Esophagus muscularis mucosa (tissue), 4 donors: ENCODE measurements at regions not wholly inside any gene's neighbourhood (a gene's known extent, or its start where the extent isn't known, plus 50 kb on each side); places are given as distances from the start of the nearest gene placed in this dataset.

Experiments
- DNase-seq: peaks from one replicate; pipeline ENCODE4 v3.0.0-alpha.2; 2017; ENCODE audit errors: extremely low spot score
- H3K27ac ChIP-seq, 4 donors: fragments of 200-600 bp; sonication (generic); replicated peaks in 1 of 4; 1 replicate in 3 of 4; 2 replicates in 1 of 4; pipeline ENCODE4 v1.5.1; 2016 to 2019; ENCODE audit warnings: mild to moderate bottlenecking in 1 of 4
- H3K27me3 ChIP-seq, 4 donors: fragments of 200-600 bp; sonication (generic); one replicate each; pipeline versions ENCODE4 v1.5.1 to v1.6.0; 2016 to 2019
- H3K36me3 ChIP-seq, 4 donors: fragments of 200-600 bp; sonication (generic); one replicate each; pipeline ENCODE4 v1.5.1; 2016 to 2019
- H3K4me1 ChIP-seq, 4 donors: fragments of 200-600 bp; sonication (generic); one replicate each; pipeline ENCODE4 v1.5.1; 2016 to 2019
- H3K4me3 ChIP-seq, 4 donors: fragments of 200-600 bp; sonication (generic); 1 replicate in 2 of 4; 2 replicates in 2 of 4; pipeline ENCODE4 v1.5.1; 2016 to 2019; ENCODE audit warnings: mild to moderate bottlenecking in 4 of 4, moderate library complexity in 1 of 4
- H3K9me3 ChIP-seq, 4 donors: fragments of 200-600 bp; sonication (generic); 1 replicate in 3 of 4; 2 replicates in 1 of 4; pipeline ENCODE4 v1.5.1; 2016 to 2019
- CTCF ChIP-seq, 3 experiments: fragments of 200-600 bp in 2 of 3; fragments of 450-650 bp in 1 of 3; sonication (generic) in 2 of 3; IDR thresholded peaks; one replicate each; pipeline ENCODE4 v1.5.1; 2017 to 2019; ENCODE audit warnings: antibody characterized with exemption in 3 of 3, mild to moderate bottlenecking in 2 of 3, moderate library complexity in 1 of 3
- EP300 ChIP-seq: sonication (generic); formaldehyde crosslinking; IDR thresholded peaks from one replicate; pipeline ENCODE4 v1.6.1; 2017; ENCODE audit warnings: antibody characterized with exemption
- POLR2A ChIP-seq: fragments of 450-650 bp; IDR thresholded peaks from one replicate; pipeline ENCODE4 v1.6.1; 2017; ENCODE audit warnings: antibody characterized with exemption, moderate library complexity, mild to moderate bottlenecking, low read depth
- POLR2AphosphoS5 ChIP-seq, 2 donors: sonication (generic); formaldehyde crosslinking; IDR thresholded peaks; one replicate each; pipeline ENCODE4 v1.6.1; 2017; ENCODE audit warnings: antibody characterized with exemption in 2 of 2
- WGBS: methylation state at CpG from one replicate; pipeline ENCODE4 v1.1.5; 2018; 5-methylcytosine and 5-hydroxymethylcytosine counted together
- intact Hi-C: fragments of 100-400 bp; cut with DNase I; formaldehyde crosslinking; loops from one replicate; pipeline ENCODE4 v1.15.1; 2023

DNA sequence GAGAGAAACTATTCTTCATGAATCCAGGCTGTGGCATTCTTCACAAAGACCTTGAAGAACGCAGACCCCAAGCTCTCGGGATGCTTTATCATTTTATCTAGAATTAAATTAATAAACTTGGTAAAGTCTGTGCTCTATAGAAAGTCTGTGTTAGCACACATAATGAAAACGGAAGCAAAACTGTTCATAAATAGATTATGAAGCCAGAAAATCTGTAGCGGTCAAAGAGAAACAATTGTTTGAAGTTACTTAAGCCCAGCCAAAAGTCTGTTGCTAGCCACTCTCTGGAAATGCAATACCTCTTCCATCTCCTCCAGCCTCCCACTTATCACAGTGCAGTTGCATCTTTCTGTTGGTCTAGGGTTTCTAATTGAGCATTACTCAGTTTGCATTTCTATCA, 375.9 kb downstream of the KIF4B start:
- TF ChIP-seq EP300, result no peak
- TF ChIP-seq POLR2A, result no peak
- no peak for TF ChIP-seq CTCF (IDR thresholded peaks at IDR 0.05)
- no peak for TF ChIP-seq POLR2AphosphoS5 (IDR thresholded peaks at IDR 0.05)
- no peak overlapping the region for H3K4me3 ChIP-seq
- no peaks in the 10 kb centered on the region for H3K4me1 ChIP-seq
- H3K36me3 ChIP-seq, result no peaks in the 10 kb centered on the region
- intact Hi-C loops, result no loop called here
- H3K27me3 ChIP-seq, result no peaks in the 10 kb centered on the region
- H3K27ac ChIP-seq, result no peak overlapping the region
- H3K9me3 ChIP-seq, result peaks cover 0 to 3% (median 0%) of the 10 kb centered on the region in 4 donors
- WGBS, result 36% methylated on average over 4 of the region's 4 CpGs
- no peak for DNase-seq

DNA sequence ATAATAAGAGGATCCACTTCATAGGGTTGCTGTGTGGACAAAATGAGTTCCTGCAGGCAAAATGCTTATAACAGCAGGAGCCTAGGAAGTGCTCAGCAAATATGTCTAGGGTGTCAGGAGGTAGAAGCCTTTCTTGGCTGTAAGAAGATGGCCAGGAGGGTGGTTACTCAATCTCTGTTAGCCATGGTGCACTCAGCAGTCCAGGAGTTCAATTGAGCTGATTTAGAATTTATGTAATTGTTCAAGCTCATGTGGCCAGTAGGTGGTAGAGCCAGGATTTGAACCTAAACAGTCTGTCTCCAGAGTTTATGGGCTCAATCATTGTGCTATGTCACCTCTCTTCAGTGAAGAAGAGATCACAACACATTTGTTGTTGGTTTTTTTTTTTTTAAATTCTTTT, 381.2 kb downstream of the KIF4B start:
- H3K4me3 ChIP-seq, result no peak overlapping the region
- H3K36me3 ChIP-seq, result no peaks in the 10 kb centered on the region
- H3K4me1 ChIP-seq, result no peaks in the 10 kb centered on the region
- no peaks in the 10 kb centered on the region for H3K9me3 ChIP-seq
- intact Hi-C loops, result no loop called here
- DNase-seq, result no peak
- TF ChIP-seq CTCF (IDR thresholded peaks at IDR 0.05) (no peak), POLR2A (no peak), EP300 (no peak), POLR2AphosphoS5 (IDR thresholded peaks at IDR 0.05) (no peak)
- H3K27me3 ChIP-seq, result no peaks in the 10 kb centered on the region
- no peak overlapping the region for H3K27ac ChIP-seq

GRCh38 chr5:155402927-155403640, 389.5 kb downstream of the KIF4B start:
- no peaks in the 10 kb centered on the region for H3K4me1 ChIP-seq
- no peak overlapping the region for H3K27ac ChIP-seq
- DNase-seq, result no peak
- H3K36me3 ChIP-seq, result no peaks in the 10 kb centered on the region
- H3K27me3 ChIP-seq, result no peaks in the 10 kb centered on the region
- no peak overlapping the region for H3K4me3 ChIP-seq
- TF ChIP-seq EP300 (no peak), POLR2A (no peak), CTCF (IDR thresholded peaks at IDR 0.05) (no peak), POLR2AphosphoS5 (IDR thresholded peaks at IDR 0.05) (no peak)
- H3K9me3 ChIP-seq, result peaks cover 0 to 19% (median 9%) of the 10 kb centered on the region in 4 donors
- intact Hi-C loops, result no loop called here
- 82% methylated on average over 5 of the region's 5 CpGs for WGBS

DNA sequence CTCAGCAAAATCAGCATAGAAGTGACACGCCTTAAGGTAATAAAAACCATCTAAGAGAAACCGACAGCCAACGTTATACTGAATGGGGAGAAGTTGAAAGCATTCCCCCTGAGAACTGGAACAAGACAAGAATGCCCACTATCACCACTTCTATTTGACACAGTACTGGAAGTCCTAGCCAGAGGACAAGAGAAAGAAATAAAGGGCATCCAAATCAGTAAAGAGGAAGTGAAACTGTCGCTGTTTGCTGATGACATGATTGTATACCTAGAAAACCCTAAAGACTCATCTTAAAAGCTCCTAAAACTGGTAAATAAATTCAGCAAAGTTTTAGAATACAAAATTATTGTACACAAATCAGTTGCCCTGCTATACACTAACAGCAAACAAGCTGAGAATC, 393.3 kb downstream of the KIF4B start:
- no peaks in the 10 kb centered on the region for H3K4me1 ChIP-seq
- H3K27ac ChIP-seq, result no peak overlapping the region
- no peak for DNase-seq
- H3K4me3 ChIP-seq, result no peak overlapping the region
- WGBS, result 87% methylated on average over 4 of the region's 4 CpGs
- intact Hi-C loops, result no loop called here
- H3K36me3 ChIP-seq, result no peaks in the 10 kb centered on the region
- H3K9me3 ChIP-seq, result peaks cover 0 to 19% (median 9%) of the 10 kb centered on the region in 4 donors
- TF ChIP-seq POLR2AphosphoS5 (IDR thresholded peaks at IDR 0.05) (no peak), CTCF (IDR thresholded peaks at IDR 0.05) (no peak), EP300 (no peak), POLR2A (no peak)
- no peaks in the 10 kb centered on the region for H3K27me3 ChIP-seq

GRCh38 chr5:155408465-155408864, 394.9 kb downstream of the KIF4B start:
- Histone ChIP-seq H3K36me3 (no peaks in the 10 kb centered on the region), H3K27ac (no peak overlapping the region), H3K4me1 (no peaks in the 10 kb centered on the region), H3K9me3 (peaks cover 0 to 16% (median 9%) of the 10 kb centered on the region in 4 donors), H3K4me3 (no peak overlapping the region), H3K27me3 (no peaks in the 10 kb centered on the region)
- no peak for DNase-seq
- intact Hi-C loops, result no loop called here
- TF ChIP-seq CTCF (IDR thresholded peaks at IDR 0.05), result no peak
- no peak for TF ChIP-seq POLR2AphosphoS5 (IDR thresholded peaks at IDR 0.05)
- no peak for TF ChIP-seq POLR2A
- TF ChIP-seq EP300, result no peak
- WGBS, result 83% methylated on average over 5 of the region's 5 CpGs
